ENCODE measurements at regions not wholly inside any gene's neighbourhood (a gene's known extent, or its start where the extent isn't known, plus 50 kb on each side); places are given as distances from the start of the nearest gene placed in this dataset.

DNA sequence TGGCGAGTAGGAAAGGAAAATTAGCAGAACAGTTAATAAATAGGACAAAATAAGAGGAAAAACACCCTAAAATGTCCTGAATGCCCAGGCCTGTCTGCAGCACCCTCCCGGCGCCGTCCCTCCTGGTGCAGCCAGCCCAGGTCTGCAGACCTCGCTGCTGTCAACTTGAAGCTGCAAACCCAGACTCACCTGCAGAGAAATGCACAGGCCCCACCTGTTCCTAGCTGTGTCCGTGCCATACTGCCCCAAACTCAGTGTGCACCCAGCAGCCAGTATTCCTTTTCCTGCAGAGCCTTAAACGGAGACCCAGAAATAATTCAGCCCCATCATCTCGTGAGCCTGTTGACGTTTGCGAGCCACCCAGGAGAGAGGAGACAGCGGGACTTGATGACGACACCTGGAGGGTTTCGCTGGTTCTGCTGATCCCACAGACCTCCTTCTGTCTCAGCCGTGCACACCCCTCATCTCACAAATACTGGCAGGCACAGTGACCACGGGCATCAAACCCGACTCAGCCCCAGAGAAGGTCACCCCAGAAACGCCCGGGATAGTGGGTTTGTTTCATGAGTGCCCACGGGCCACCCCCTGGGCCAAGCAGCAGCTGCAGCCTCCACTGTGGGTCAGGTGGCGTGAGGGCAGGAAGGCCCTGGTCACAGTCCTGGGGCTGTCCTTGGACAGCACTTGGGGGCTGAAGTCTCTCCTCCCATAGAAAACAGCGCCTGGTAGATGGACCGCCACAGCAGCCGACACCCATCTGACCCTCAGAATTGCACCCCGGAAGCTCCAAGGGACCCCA, 239.5 kb upstream of the SALL3 start:
- TF ChIP-seq, protein P1, sequence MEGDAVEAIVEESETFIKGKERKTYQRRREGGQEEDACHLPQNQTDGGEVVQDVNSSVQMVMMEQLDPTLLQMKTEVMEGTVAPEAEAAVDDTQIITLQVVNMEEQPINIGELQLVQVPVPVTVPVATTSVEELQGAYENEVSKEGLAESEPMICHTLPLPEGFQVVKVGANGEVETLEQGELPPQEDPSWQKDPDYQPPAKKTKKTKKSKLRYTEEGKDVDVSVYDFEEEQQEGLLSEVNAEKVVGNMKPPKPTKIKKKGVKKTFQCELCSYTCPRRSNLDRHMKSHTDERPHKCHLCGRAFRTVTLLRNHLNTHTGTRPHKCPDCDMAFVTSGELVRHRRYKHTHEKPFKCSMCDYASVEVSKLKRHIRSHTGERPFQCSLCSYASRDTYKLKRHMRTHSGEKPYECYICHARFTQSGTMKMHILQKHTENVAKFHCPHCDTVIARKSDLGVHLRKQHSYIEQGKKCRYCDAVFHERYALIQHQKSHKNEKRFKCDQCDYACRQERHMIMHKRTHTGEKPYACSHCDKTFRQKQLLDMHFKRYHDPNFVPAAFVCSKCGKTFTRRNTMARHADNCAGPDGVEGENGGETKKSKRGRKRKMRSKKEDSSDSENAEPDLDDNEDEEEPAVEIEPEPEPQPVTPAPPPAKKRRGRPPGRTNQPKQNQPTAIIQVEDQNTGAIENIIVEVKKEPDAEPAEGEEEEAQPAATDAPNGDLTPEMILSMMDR (conservative IDR thresholded peaks at IDR 0.05; ENCODE audit: low read length), result no peak
- TF ChIP-seq EZH2phosphoT487 (IDR thresholded peaks at IDR 0.05; ENCODE audit: borderline replicate concordance, low read depth, low read length), result no peak
